ENCODE measurements at regions not wholly inside any gene's neighbourhood (a gene's known extent, or its start where the extent isn't known, plus 50 kb on each side); places are given as distances from the start of the nearest gene placed in this dataset.

GRCh38 chr7:42617806-42618457 is 293.9 kb downstream of the C7orf25 start:
- H2BK15ac ChIP-seq (ENCODE audit: low read depth, low read length), result no peak overlapping the region
- H2BK5ac ChIP-seq (ENCODE audit: insufficient read length, low read length), result no peak overlapping the region
- no peak overlapping the region for H2BK20ac ChIP-seq (ENCODE audit: low read depth, low read length, poor library complexity, severe bottlenecking)
- Mint-ChIP-seq H3K27me3 (ENCODE audit: low read depth) (no peaks in the 10 kb centered on the region; the same call in 1 of the 2 replicates), H3K4me3 (no peak overlapping the region), H3K27ac (no peak overlapping the region), H3K4me1 (peaks cover 2 to 3% of the 10 kb centered on the region in 2 experiments; a peak in 2 of 4 replicates), H3K36me3 (ENCODE audit: insufficient read depth in 1 of 3, low read depth in 3 of 3) (no peaks in the 10 kb centered on the region), H3K9me3 (no peaks in the 10 kb centered on the region)
- no peak overlapping the region for H4K5ac ChIP-seq (ENCODE audit: insufficient read length, low read depth, low read length)
- WGBS (ENCODE audit: extremely low coverage, insufficient read length, low lambda C conversion rate), result no CpG with 5 or more reads among the region's 8 CpGs
- H3K9me3 ChIP-seq (ENCODE audit: control insufficient read depth, low read depth, low read length), result no peaks in the 10 kb centered on the region
- no peaks in the 10 kb centered on the region for H3K4me1 ChIP-seq (ENCODE audit: insufficient read depth, low read length)
- no peak overlapping the region for H2BK120ac ChIP-seq (ENCODE audit: low read depth, low read length, poor library complexity, severe bottlenecking)
- H4K8ac ChIP-seq (replicated peaks; ENCODE audit: insufficient read length, low read depth, low read length), result no peak overlapping the region
- no peak overlapping the region for H3T11ph ChIP-seq (ENCODE audit: low read length)
- H3K9ac ChIP-seq (ENCODE audit: extremely low read depth, insufficient read length, low read length), result no peak overlapping the region
- H3K4ac ChIP-seq (ENCODE audit: low read depth, low read length), result no peak overlapping the region
- peak; percentile 57 for TF ChIP-seq CTCF (conservative IDR thresholded peaks at IDR 0.05)
- H2AK5ac ChIP-seq (ENCODE audit: insufficient read length, low read length), result no peak overlapping the region
- H2AFZ ChIP-seq (ENCODE audit: low read length), result no peak overlapping the region
- H4K20me1 ChIP-seq (ENCODE audit: control insufficient read depth, insufficient read depth, insufficient read length), result no peaks in the 10 kb centered on the region
- H3K56ac ChIP-seq (ENCODE audit: insufficient read length, low read depth, low read length), result no peak overlapping the region
- no peak overlapping the region for H3K23ac ChIP-seq (ENCODE audit: insufficient read length, low read depth, low read length)
- no peaks in the 10 kb centered on the region for H3K79me2 ChIP-seq (ENCODE audit: insufficient read depth, low read length)
- DNase-seq, result peak; percentile 48
- no peaks in the 10 kb centered on the region for H3K27me3 ChIP-seq (ENCODE audit: insufficient read depth, low read length)
- no peak overlapping the region for H3K18ac ChIP-seq (ENCODE audit: insufficient read length, low read depth, low read length)
- H3K14ac ChIP-seq (ENCODE audit: insufficient read depth, low read length), result no peak overlapping the region
- H3K27ac ChIP-seq (ENCODE audit: insufficient read length, low read depth, low read length), result no peak overlapping the region
- H2BK12ac ChIP-seq (ENCODE audit: insufficient read length, low read depth, low read length), result no peak overlapping the region
- no peaks in the 10 kb centered on the region for H3K23me2 ChIP-seq (ENCODE audit: insufficient read length, low read depth, low read length, poor library complexity, severe bottlenecking)
- no peaks in the 10 kb centered on the region for H3K79me1 ChIP-seq (ENCODE audit: insufficient read depth, low read depth, low read length, poor library complexity, severe bottlenecking)
- no peak overlapping the region for H4K91ac ChIP-seq (ENCODE audit: insufficient read length, low read depth, low read length)
- H3K4me2 ChIP-seq (ENCODE audit: insufficient read depth, insufficient read length, low read length), result no peak overlapping the region
